GM23248 (cell line): ENCODE measurements at regions not wholly inside any gene's neighbourhood (a gene's known extent, or its start where the extent isn't known, plus 50 kb on each side); places are given as distances from the start of the nearest gene placed in this dataset.

Experiments
- EZH2 ChIP-seq: fragments of 200-600 bp; sonication (generic); IDR thresholded peaks from 2 replicates; pipeline ENCODE4 v1.6.1; 2018; ENCODE audit warnings: antibody characterized with exemption, mild to moderate bottlenecking; ENCODE audit not compliant: insufficient read depth, poor library complexity, severe bottlenecking
- EZH2phosphoT487 ChIP-seq: fragments of 200-600 bp; sonication (generic); IDR thresholded peaks from 2 replicates; pipeline ENCODE4 v1.6.1; 2018; ENCODE audit warnings: antibody characterized with exemption, moderate library complexity, mild to moderate bottlenecking, low read depth; ENCODE audit not compliant: insufficient read depth

- no peak for TF ChIP-seq EZH2
- TF ChIP-seq EZH2phosphoT487 = no peak
Observed at GRCh38 chr6:73898599-73898998, 202.6 kb downstream of the CD109 start.
